Tibial nerve (tissue), 4 donors: ENCODE measurements at regions not wholly inside any gene's neighbourhood (a gene's known extent, or its start where the extent isn't known, plus 50 kb on each side); places are given as distances from the start of the nearest gene placed in this dataset.

Experiments used
- DNase-seq, 2 donors: peaks; one replicate each; pipeline ENCODE4 v3.0.0-alpha.2; 2019; ENCODE audit warnings: low spot score in 2 of 2
- H3K27ac ChIP-seq, 4 donors: fragments of 200-600 bp; sonication (generic) in 3 of 4; one replicate each; pipeline ENCODE4 v1.5.1; 2017 to 2019; ENCODE audit warnings: mild to moderate bottlenecking in 1 of 4
- H3K27me3 ChIP-seq, 2 donors: fragments of 200-600 bp; sonication (generic) in 1 of 2; one replicate each; pipeline versions ENCODE4 v1.5.1 to v1.6.0; 2017 to 2019
- H3K36me3 ChIP-seq, 3 donors: fragments of 200-600 bp; sonication (generic); one replicate each; pipeline ENCODE4 v1.5.1; 2018 to 2019
- H3K4me1 ChIP-seq, 4 donors: fragments of 200-600 bp; sonication (generic) in 3 of 4; one replicate each; pipeline ENCODE4 v1.5.1; 2017 to 2019
- H3K4me3 ChIP-seq, 4 donors: fragments of 200-600 bp; sonication (generic) in 3 of 4; one replicate each; pipeline ENCODE4 v1.5.1; 2017 to 2019; ENCODE audit warnings: mild to moderate bottlenecking in 1 of 4, moderate library complexity in 1 of 4
- H3K9me3 ChIP-seq, 4 donors: fragments of 200-600 bp; sonication (generic) in 3 of 4; one replicate each; pipeline ENCODE4 v1.5.1; 2017 to 2019
- EP300 ChIP-seq, 2 donors: sonication (generic); formaldehyde crosslinking; IDR thresholded peaks; one replicate each; pipeline ENCODE4 v1.6.1; 2017; ENCODE audit warnings: antibody characterized with exemption in 2 of 2, mild to moderate bottlenecking in 1 of 2
- POLR2A ChIP-seq, 2 donors: fragments of 450-650 bp; IDR thresholded peaks; one replicate each; pipeline ENCODE4 v1.6.1; 2017; ENCODE audit warnings: antibody characterized with exemption in 2 of 2, mild to moderate bottlenecking in 2 of 2, moderate library complexity in 2 of 2
- WGBS, 2 donors: methylation state at CpG; one replicate each; pipeline ENCODE4 v1.1.5; 2018; 5-methylcytosine and 5-hydroxymethylcytosine counted together
- TF ChIP-seq, protein P1 (sequence below), 5 experiments: fragments of 200-600 bp in 3 of 5; fragments of 450-650 bp in 2 of 5; sonication (generic) in 3 of 5; IDR thresholded peaks; one replicate each; pipeline ENCODE4 v1.5.1; 2016 to 2019; ENCODE audit warnings: antibody characterized with exemption in 5 of 5, mild to moderate bottlenecking in 3 of 5, moderate library complexity in 2 of 5

GRCh38 chr3:70583682-70584081, 271.2 kb upstream of the MDFIC2 start:
- 91 to 94% methylated on average over 4 of the region's 4 CpGs for WGBS, 2 donors
- no peaks in the 10 kb centered on the region for H3K36me3 ChIP-seq
- no peaks in the 10 kb centered on the region for H3K27me3 ChIP-seq
- no peak for DNase-seq
- TF ChIP-seq POLR2A (IDR thresholded peaks at IDR 0.05) (no peak), EP300 (IDR thresholded peaks at IDR 0.05) (no peak)
- TF ChIP-seq, protein P1, sequence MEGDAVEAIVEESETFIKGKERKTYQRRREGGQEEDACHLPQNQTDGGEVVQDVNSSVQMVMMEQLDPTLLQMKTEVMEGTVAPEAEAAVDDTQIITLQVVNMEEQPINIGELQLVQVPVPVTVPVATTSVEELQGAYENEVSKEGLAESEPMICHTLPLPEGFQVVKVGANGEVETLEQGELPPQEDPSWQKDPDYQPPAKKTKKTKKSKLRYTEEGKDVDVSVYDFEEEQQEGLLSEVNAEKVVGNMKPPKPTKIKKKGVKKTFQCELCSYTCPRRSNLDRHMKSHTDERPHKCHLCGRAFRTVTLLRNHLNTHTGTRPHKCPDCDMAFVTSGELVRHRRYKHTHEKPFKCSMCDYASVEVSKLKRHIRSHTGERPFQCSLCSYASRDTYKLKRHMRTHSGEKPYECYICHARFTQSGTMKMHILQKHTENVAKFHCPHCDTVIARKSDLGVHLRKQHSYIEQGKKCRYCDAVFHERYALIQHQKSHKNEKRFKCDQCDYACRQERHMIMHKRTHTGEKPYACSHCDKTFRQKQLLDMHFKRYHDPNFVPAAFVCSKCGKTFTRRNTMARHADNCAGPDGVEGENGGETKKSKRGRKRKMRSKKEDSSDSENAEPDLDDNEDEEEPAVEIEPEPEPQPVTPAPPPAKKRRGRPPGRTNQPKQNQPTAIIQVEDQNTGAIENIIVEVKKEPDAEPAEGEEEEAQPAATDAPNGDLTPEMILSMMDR (IDR thresholded peaks at IDR 0.05): no peak
- H3K4me3 ChIP-seq: no peak overlapping the region
- no peaks in the 10 kb centered on the region for H3K9me3 ChIP-seq
- H3K27ac ChIP-seq: no peak overlapping the region
- H3K4me1 ChIP-seq: no peaks in the 10 kb centered on the region

- no peaks in the 10 kb centered on the region for H3K9me3 ChIP-seq
- no peaks in the 10 kb centered on the region for H3K27me3 ChIP-seq
- no peaks in the 10 kb centered on the region for H3K4me1 ChIP-seq
- no peak for DNase-seq
- TF ChIP-seq, protein P1 (IDR thresholded peaks at IDR 0.05): no peak
- no peak for TF ChIP-seq POLR2A (IDR thresholded peaks at IDR 0.05)
- no peak for TF ChIP-seq EP300 (IDR thresholded peaks at IDR 0.05)
- no peak overlapping the region for H3K27ac ChIP-seq
- H3K36me3 ChIP-seq: no peaks in the 10 kb centered on the region
- WGBS, 2 donors: 54% methylated on average over 1 of the region's 1 CpG
- no peak overlapping the region for H3K4me3 ChIP-seq
Observed at GRCh38 chr3:70582803-70583202, 270.4 kb upstream of the MDFIC2 start.

DNA sequence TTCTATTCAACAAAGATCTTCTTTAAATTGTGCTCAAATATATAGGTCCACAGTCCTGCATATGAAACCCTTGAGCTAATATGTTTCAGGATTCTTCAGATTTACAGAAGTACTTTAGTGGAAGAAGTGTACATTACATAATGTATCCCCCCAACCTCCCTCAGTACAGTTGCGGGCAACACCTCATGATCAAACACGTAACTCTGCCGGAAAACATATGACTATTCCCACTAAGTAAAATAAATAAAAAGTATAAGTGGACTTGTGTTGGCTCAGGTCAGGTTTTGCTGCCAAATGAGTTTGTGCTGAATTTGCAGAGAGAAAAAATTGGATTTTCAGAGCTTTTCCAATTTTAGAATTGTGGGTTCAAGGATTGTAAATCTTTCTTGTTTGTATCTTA, 267.6 kb upstream of the MDFIC2 start:
- TF ChIP-seq EP300 (IDR thresholded peaks at IDR 0.05) (no peak), POLR2A (IDR thresholded peaks at IDR 0.05) (no peak)
- TF ChIP-seq, protein P1 (IDR thresholded peaks at IDR 0.05): no peak

GRCh38 chr3:70571696-70572095, 259.3 kb upstream of the MDFIC2 start:
- 91 to 94% methylated on average over 1 of the region's 1 CpG for WGBS, 2 donors
- DNase-seq: no peak
- TF ChIP-seq, protein P1 (IDR thresholded peaks at IDR 0.05): no peak
- no peak for TF ChIP-seq POLR2A (IDR thresholded peaks at IDR 0.05)
- TF ChIP-seq EP300 (IDR thresholded peaks at IDR 0.05): no peak

More for the DNA sequence above, 267.6 kb upstream of the MDFIC2 start:
- 86 to 92% methylated on average over 3 of the region's 3 CpGs for WGBS, 2 donors
- Histone ChIP-seq H3K4me3 (no peak overlapping the region), H3K36me3 (no peaks in the 10 kb centered on the region), H3K9me3 (no peaks in the 10 kb centered on the region), H3K27me3 (no peaks in the 10 kb centered on the region), H3K4me1 (no peaks in the 10 kb centered on the region), H3K27ac (no peak overlapping the region)
- DNase-seq: no peak

GRCh38 chr3:70570584-70570983, 258.1 kb upstream of the MDFIC2 start:
- 94 to 96% methylated on average over 1 of the region's 1 CpG for WGBS, 2 donors
- Histone ChIP-seq H3K36me3 (no peaks in the 10 kb centered on the region), H3K27me3 (no peaks in the 10 kb centered on the region), H3K4me3 (no peak overlapping the region), H3K4me1 (no peaks in the 10 kb centered on the region), H3K9me3 (no peaks in the 10 kb centered on the region), H3K27ac (no peak overlapping the region)
- TF ChIP-seq, protein P1 (IDR thresholded peaks at IDR 0.05): no peak
- TF ChIP-seq EP300 (IDR thresholded peaks at IDR 0.05): no peak
- TF ChIP-seq POLR2A (IDR thresholded peaks at IDR 0.05): no peak
- no peak for DNase-seq

More at GRCh38 chr3:70571696-70572095, 259.3 kb upstream of the MDFIC2 start:
- H3K27ac ChIP-seq: no peak overlapping the region
- no peaks in the 10 kb centered on the region for H3K36me3 ChIP-seq
- H3K27me3 ChIP-seq: no peaks in the 10 kb centered on the region
- no peak overlapping the region for H3K4me3 ChIP-seq
- no peaks in the 10 kb centered on the region for H3K9me3 ChIP-seq
- no peaks in the 10 kb centered on the region for H3K4me1 ChIP-seq
